ENCODE measurements at regions not wholly inside any gene's neighbourhood (a gene's known extent, or its start where the extent isn't known, plus 50 kb on each side); places are given as distances from the start of the nearest gene placed in this dataset.

GRCh38 chr1:104531990-104532389 is 782.3 kb downstream of the AMY1C start:
- no CpG with 5 or more reads among the region's 2 CpGs for WGBS (ENCODE audit: insufficient coverage)
- CTCF ChIA-PET, result no interaction called here
- no peak for ATAC-seq (replicated peaks in 1 of 4)

GRCh38 chr1:104574620-104575019 is 824.9 kb downstream of the AMY1C start:
- Mint-ChIP-seq H3K4me1 (no peaks in the 10 kb centered on the region), H3K27ac (no peak overlapping the region), H3K9me3 (peaks cover 18 to 22% (median 19%) of the 10 kb centered on the region in 3 donors), H3K36me3 (no peaks in the 10 kb centered on the region), H3K27me3 (no peaks in the 10 kb centered on the region), H3K4me3 (no peak overlapping the region)
- Histone ChIP-seq H3K4me3 (ENCODE audit: control insufficient read depth in 1 of 2, extremely low read depth in 1 of 2, low read length in 1 of 2) (no peak overlapping the region), H3K9me3 (no peaks in the 10 kb centered on the region), H3K27me3 (replicated peaks in 1 of 2; ENCODE audit: control insufficient read depth in 2 of 2, extremely low read depth in 1 of 2, insufficient read depth in 2 of 2, low read length in 1 of 2) (no peaks in the 10 kb centered on the region), H3K27ac (ENCODE audit: low read length) (no peak overlapping the region), H3K4me1 (ENCODE audit: control insufficient read depth in 1 of 2, extremely low read depth in 1 of 2, insufficient read depth in 2 of 2, low read length in 2 of 2) (no peaks in the 10 kb centered on the region), H3K36me3 (ENCODE audit: control insufficient read depth in 2 of 2, extremely low read depth in 1 of 2, insufficient read depth in 1 of 2, low read length in 1 of 2) (no peaks in the 10 kb centered on the region)
- WGBS (ENCODE audit: insufficient coverage), result no CpG with 5 or more reads among the region's 2 CpGs
- ChIA-PET CTCF (no interaction called here), POLR2A (no interaction called here)
- DNase-seq (no peak), ATAC-seq (replicated peaks in 1 of 4) (no peak)

More at GRCh38 chr1:104531990-104532389, 782.3 kb downstream of the AMY1C start:
- POLR2A ChIA-PET, result no interaction called here
- no peaks in the 10 kb centered on the region for H3K27me3 ChIP-seq (replicated peaks in 1 of 2; ENCODE audit: control insufficient read depth in 2 of 2, extremely low read depth in 1 of 2, insufficient read depth in 2 of 2, low read length in 1 of 2)
- DNase-seq, result no peak
- no peak overlapping the region for H3K4me3 ChIP-seq (ENCODE audit: control insufficient read depth in 1 of 2, extremely low read depth in 1 of 2, low read length in 1 of 2)
- Mint-ChIP-seq H3K4me3 (no peak overlapping the region), H3K36me3 (no peaks in the 10 kb centered on the region), H3K27me3 (no peaks in the 10 kb centered on the region), H3K27ac (no peak overlapping the region), H3K9me3 (peaks cover 8 to 14% (median 14%) of the 10 kb centered on the region in 3 donors), H3K4me1 (no peaks in the 10 kb centered on the region)
- H3K9me3 ChIP-seq, result no peaks in the 10 kb centered on the region
- no peaks in the 10 kb centered on the region for H3K36me3 ChIP-seq (ENCODE audit: control insufficient read depth in 2 of 2, extremely low read depth in 1 of 2, insufficient read depth in 1 of 2, low read length in 1 of 2)
- no peaks in the 10 kb centered on the region for H3K4me1 ChIP-seq (ENCODE audit: control insufficient read depth in 1 of 2, extremely low read depth in 1 of 2, insufficient read depth in 2 of 2, low read length in 2 of 2)
- H3K27ac ChIP-seq (ENCODE audit: low read length), result no peak overlapping the region

GRCh38 chr1:104592926-104593325 is 843.2 kb downstream of the AMY1C start:
- H3K4me3 ChIP-seq (ENCODE audit: control insufficient read depth in 1 of 2, extremely low read depth in 1 of 2, low read length in 1 of 2), result no peak overlapping the region

GRCh38 chr1:104593413-104594187 is 843.9 kb downstream of the AMY1C start:
- Histone ChIP-seq H3K27ac (ENCODE audit: low read length) (no peak overlapping the region), H3K27me3 (replicated peaks in 1 of 2; ENCODE audit: control insufficient read depth in 2 of 2, extremely low read depth in 1 of 2, insufficient read depth in 2 of 2, low read length in 1 of 2) (no peaks in the 10 kb centered on the region), H3K4me3 (ENCODE audit: control insufficient read depth in 1 of 2, extremely low read depth in 1 of 2, low read length in 1 of 2) (no peak overlapping the region), H3K9me3 (no peaks in the 10 kb centered on the region), H3K4me1 (ENCODE audit: control insufficient read depth in 1 of 2, extremely low read depth in 1 of 2, insufficient read depth in 2 of 2, low read length in 2 of 2) (no peaks in the 10 kb centered on the region), H3K36me3 (ENCODE audit: control insufficient read depth in 2 of 2, extremely low read depth in 1 of 2, insufficient read depth in 1 of 2, low read length in 1 of 2) (no peaks in the 10 kb centered on the region)
- Mint-ChIP-seq H3K4me3 (no peak overlapping the region), H3K9me3 (peaks cover 7 to 14% (median 13%) of the 10 kb centered on the region in 3 donors), H3K4me1 (no peaks in the 10 kb centered on the region), H3K36me3 (no peaks in the 10 kb centered on the region), H3K27me3 (no peaks in the 10 kb centered on the region), H3K27ac (no peak overlapping the region)
- ATAC-seq (replicated peaks in 1 of 4) (no peak), DNase-seq (no peak)
- CTCF ChIA-PET, result no interaction called here
- POLR2A ChIA-PET, result no interaction called here
- 67% methylated on average over 3 of the region's 4 CpGs for WGBS (ENCODE audit: insufficient coverage)

More at GRCh38 chr1:104592926-104593325, 843.2 kb downstream of the AMY1C start:
- no peaks in the 10 kb centered on the region for H3K27me3 Mint-ChIP-seq
- H3K27me3 ChIP-seq (replicated peaks in 1 of 2; ENCODE audit: control insufficient read depth in 2 of 2, extremely low read depth in 1 of 2, insufficient read depth in 2 of 2, low read length in 1 of 2), result no peaks in the 10 kb centered on the region
- no peaks in the 10 kb centered on the region for H3K36me3 ChIP-seq (ENCODE audit: control insufficient read depth in 2 of 2, extremely low read depth in 1 of 2, insufficient read depth in 1 of 2, low read length in 1 of 2)
- no peaks in the 10 kb centered on the region for H3K9me3 ChIP-seq
- ChIA-PET CTCF (no interaction called here), POLR2A (no interaction called here)
- DNase-seq (no peak), ATAC-seq (replicated peaks in 1 of 4) (no peak)
- no peak overlapping the region for H3K27ac ChIP-seq (ENCODE audit: low read length)
- no peak overlapping the region for H3K27ac Mint-ChIP-seq
- H3K9me3 Mint-ChIP-seq, result peaks cover 7 to 18% (median 15%) of the 10 kb centered on the region in 3 donors
- H3K4me3 Mint-ChIP-seq, result no peak overlapping the region
- no peaks in the 10 kb centered on the region for H3K4me1 Mint-ChIP-seq
- WGBS (ENCODE audit: insufficient coverage), result no CpG with 5 or more reads among the region's 3 CpGs
- no peaks in the 10 kb centered on the region for H3K36me3 Mint-ChIP-seq
- no peaks in the 10 kb centered on the region for H3K4me1 ChIP-seq (ENCODE audit: control insufficient read depth in 1 of 2, extremely low read depth in 1 of 2, insufficient read depth in 2 of 2, low read length in 2 of 2)

- ATAC-seq (replicated peaks in 1 of 4), result no peak
- POLR2A ChIA-PET, result no interaction called here
- no peak overlapping the region for H3K4me3 Mint-ChIP-seq
- no peak for DNase-seq
- H3K36me3 ChIP-seq (ENCODE audit: control insufficient read depth in 2 of 2, extremely low read depth in 1 of 2, insufficient read depth in 1 of 2, low read length in 1 of 2), result no peaks in the 10 kb centered on the region
- H3K9me3 Mint-ChIP-seq, result peaks cover 22 to 48% (median 26%) of the 10 kb centered on the region in 3 donors
- no peaks in the 10 kb centered on the region for H3K27me3 Mint-ChIP-seq
- no peaks in the 10 kb centered on the region for H3K9me3 ChIP-seq
- no peaks in the 10 kb centered on the region for H3K4me1 ChIP-seq (ENCODE audit: control insufficient read depth in 1 of 2, extremely low read depth in 1 of 2, insufficient read depth in 2 of 2, low read length in 2 of 2)
- H3K27ac ChIP-seq (ENCODE audit: low read length), result no peak overlapping the region
- no CpG with 5 or more reads among the region's 5 CpGs for WGBS (ENCODE audit: insufficient coverage)
- CTCF ChIA-PET, result no interaction called here
- H3K27me3 ChIP-seq (replicated peaks in 1 of 2; ENCODE audit: control insufficient read depth in 2 of 2, extremely low read depth in 1 of 2, insufficient read depth in 2 of 2, low read length in 1 of 2), result no peaks in the 10 kb centered on the region
- H3K4me3 ChIP-seq (ENCODE audit: control insufficient read depth in 1 of 2, extremely low read depth in 1 of 2, low read length in 1 of 2), result no peak overlapping the region
- H3K4me1 Mint-ChIP-seq, result no peaks in the 10 kb centered on the region
- no peaks in the 10 kb centered on the region for H3K36me3 Mint-ChIP-seq
- H3K27ac Mint-ChIP-seq, result no peak overlapping the region
Measured at GRCh38 chr1:104617474-104617873, 867.8 kb downstream of the AMY1C start.

GRCh38 chr1:104621221-104621620 is 871.5 kb downstream of the AMY1C start:
- H3K36me3 ChIP-seq (ENCODE audit: control insufficient read depth in 2 of 2, extremely low read depth in 1 of 2, insufficient read depth in 1 of 2, low read length in 1 of 2), result no peaks in the 10 kb centered on the region
- Mint-ChIP-seq H3K27me3 (no peaks in the 10 kb centered on the region), H3K4me3 (no peak overlapping the region), H3K36me3 (no peaks in the 10 kb centered on the region), H3K27ac (no peak overlapping the region), H3K4me1 (no peaks in the 10 kb centered on the region), H3K9me3 (peaks cover 18 to 31% (median 29%) of the 10 kb centered on the region in 3 donors)
- DNase-seq (no peak), ATAC-seq (replicated peaks in 1 of 4) (no peak)
- H3K4me3 ChIP-seq (ENCODE audit: control insufficient read depth in 1 of 2, extremely low read depth in 1 of 2, low read length in 1 of 2), result no peak overlapping the region
- no peak overlapping the region for H3K27ac ChIP-seq (ENCODE audit: low read length)
- H3K9me3 ChIP-seq, result no peaks in the 10 kb centered on the region
- no peaks in the 10 kb centered on the region for H3K4me1 ChIP-seq (ENCODE audit: control insufficient read depth in 1 of 2, extremely low read depth in 1 of 2, insufficient read depth in 2 of 2, low read length in 2 of 2)
- H3K27me3 ChIP-seq (replicated peaks in 1 of 2; ENCODE audit: control insufficient read depth in 2 of 2, extremely low read depth in 1 of 2, insufficient read depth in 2 of 2, low read length in 1 of 2), result no peaks in the 10 kb centered on the region
- no CpG with 5 or more reads among the region's 2 CpGs for WGBS (ENCODE audit: insufficient coverage)
- POLR2A ChIA-PET, result no interaction called here
- CTCF ChIA-PET, result interaction anchor here in 1 of 2 donors (0.6 kb wide), 1 partner anchor 13 kb away, joined by 3 read pairs; no protein-coding TSS in a partner anchor
